Calu3 (cell line): ENCODE measurements at regions not wholly inside any gene's neighbourhood (a gene's known extent, or its start where the extent isn't known, plus 50 kb on each side); places are given as distances from the start of the nearest gene placed in this dataset.

Source experiments
- BruUV-seq: library from RNA; stranded (reverse); fragments of 400-500 nt; replicated peaks from 2 replicates; lab custom pipeline; 2021; lab: Mats Ljungman, UMichigan
- CTCF ChIA-PET: fragments of 300-600 bp; sonication (Branson Sonifier 250); formaldehyde crosslinking; loops from one replicate; lab custom pipeline; 2022; ENCODE audit warnings: antibody characterized with exemption; lab: Charles Lee
- DNase-seq: peaks from one replicate; pipeline ENCODE4 v3.0.0; 2022
- H3K27ac Mint-ChIP-seq: one replicate; pipeline ENCODE4 v1.8.0; 2022; ENCODE audit warnings: mixed read lengths; ENCODE audit not compliant: unreplicated experiment
- H3K27me3 Mint-ChIP-seq: one replicate; pipeline ENCODE4 v1.8.0; 2022; ENCODE audit warnings: mixed read lengths; ENCODE audit not compliant: unreplicated experiment
- H3K36me3 Mint-ChIP-seq: one replicate; pipeline ENCODE4 v1.8.0; 2022; ENCODE audit warnings: mild to moderate bottlenecking, moderate library complexity, mixed read lengths; ENCODE audit not compliant: insufficient read depth, unreplicated experiment
- H3K4me1 Mint-ChIP-seq: one replicate; pipeline ENCODE4 v1.8.0; 2022; ENCODE audit warnings: mild to moderate bottlenecking, low read depth, mixed read lengths; ENCODE audit not compliant: unreplicated experiment
- H3K4me3 Mint-ChIP-seq: one replicate; pipeline ENCODE4 v1.8.0; 2022; ENCODE audit warnings: mild to moderate bottlenecking, low read depth, moderate library complexity, mixed read lengths; ENCODE audit not compliant: unreplicated experiment
- H3K9me3 Mint-ChIP-seq: one replicate; pipeline ENCODE4 v1.8.0; 2022; ENCODE audit warnings: low read depth, mixed read lengths; ENCODE audit not compliant: unreplicated experiment
- CTCF ChIP-seq: fragments of 200-600 bp; IDR thresholded peaks from one replicate; pipeline ENCODE4 v1.8.0; 2022; ENCODE audit warnings: antibody characterized with exemption; ENCODE audit not compliant: unreplicated experiment
- intact Hi-C: fragments of 100-400 bp; cut with micrococcal nuclease; formaldehyde crosslinking; loops from one replicate; pipeline ENCODE4 v1.10.0; 2022; ENCODE audit not compliant: unreplicated experiment

- no TSS peak for BruUV-seq
- TF ChIP-seq CTCF = no peak
- no peak for DNase-seq
- intact Hi-C loops = no loop called here
- H3K36me3 Mint-ChIP-seq = no peaks in the 10 kb centered on the region
- no peaks in the 10 kb centered on the region for H3K27me3 Mint-ChIP-seq
- H3K27ac Mint-ChIP-seq = no peak overlapping the region
- peaks cover 14% of the 10 kb centered on the region for H3K9me3 Mint-ChIP-seq
- no peak overlapping the region for H3K4me3 Mint-ChIP-seq
- CTCF ChIA-PET = no interaction called here
- no peaks in the 10 kb centered on the region for H3K4me1 Mint-ChIP-seq
These were observed 526.8 kb downstream of the TDRD15 start for GRCh38 chr2:21650569-21650968.

- TF ChIP-seq CTCF = no peak
- Mint-ChIP-seq H3K4me1 (no peaks in the 10 kb centered on the region), H3K36me3 (no peaks in the 10 kb centered on the region), H3K27ac (no peak overlapping the region), H3K27me3 (no peaks in the 10 kb centered on the region), H3K9me3 (peaks cover 13% of the 10 kb centered on the region), H3K4me3 (no peak overlapping the region)
- intact Hi-C loops = no loop called here
- CTCF ChIA-PET = no interaction called here
- no TSS peak for BruUV-seq
- no peak for DNase-seq
These were observed 531.4 kb downstream of the TDRD15 start for GRCh38 chr2:21655136-21655535.

GRCh38 chr2:21656330-21657075 lies 532.7 kb downstream of the TDRD15 start:
- Mint-ChIP-seq H3K9me3 (peaks cover 15% of the 10 kb centered on the region), H3K27me3 (no peaks in the 10 kb centered on the region)
- CTCF ChIA-PET = no interaction called here

GRCh38 chr2:21657445-21657844 lies 533.7 kb downstream of the TDRD15 start:
- H3K4me1 Mint-ChIP-seq = no peaks in the 10 kb centered on the region
- no peak for TF ChIP-seq CTCF
- BruUV-seq = no TSS peak
- CTCF ChIA-PET = no interaction called here
- H3K27me3 Mint-ChIP-seq = no peaks in the 10 kb centered on the region
- DNase-seq = no peak
- H3K27ac Mint-ChIP-seq = no peak overlapping the region
- peaks cover 15% of the 10 kb centered on the region for H3K9me3 Mint-ChIP-seq
- intact Hi-C loops = no loop called here
- no peaks in the 10 kb centered on the region for H3K36me3 Mint-ChIP-seq
- no peak overlapping the region for H3K4me3 Mint-ChIP-seq

More at GRCh38 chr2:21656330-21657075, 532.7 kb downstream of the TDRD15 start:
- Mint-ChIP-seq H3K4me1 (no peaks in the 10 kb centered on the region), H3K4me3 (no peak overlapping the region), H3K27ac (no peak overlapping the region), H3K36me3 (no peaks in the 10 kb centered on the region)
- no TSS peak for BruUV-seq
- intact Hi-C loops = no loop called here
- DNase-seq = no peak
- TF ChIP-seq CTCF = no peak
